IPS-NIHi7 (cell line): ENCODE measurements at regions not wholly inside any gene's neighbourhood (a gene's known extent, or its start where the extent isn't known, plus 50 kb on each side); places are given as distances from the start of the nearest gene placed in this dataset.

Experiments used
- DNase-seq: peaks from one replicate; pipeline ENCODE4 v3.0.0; 2012; ENCODE audit warnings: mixed read lengths; ENCODE audit errors: extremely low spot score

DNA sequence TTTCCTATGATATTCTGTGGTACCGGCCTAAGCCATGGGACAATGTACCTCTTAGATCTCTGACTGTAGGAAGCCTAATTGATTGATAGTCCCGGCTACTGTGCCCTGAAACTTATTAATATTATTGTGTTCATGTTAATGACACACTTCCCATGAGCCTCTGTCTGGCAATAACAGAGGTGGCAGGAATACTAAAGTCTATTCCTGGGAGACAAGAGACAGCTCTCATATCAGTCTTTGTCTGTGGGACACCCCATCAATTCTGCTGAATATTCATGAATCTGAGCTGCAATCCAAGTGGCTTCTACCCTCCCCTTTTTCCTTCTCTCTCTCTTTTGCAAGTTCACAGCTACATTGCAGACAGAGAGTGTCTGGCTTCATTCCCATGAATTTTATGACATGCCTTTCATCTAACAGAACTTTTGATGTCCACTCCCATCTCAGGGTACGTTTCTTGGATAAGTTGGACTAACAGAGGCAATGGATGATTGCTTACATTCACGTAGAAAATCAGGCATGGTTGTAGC, 907.5 kb downstream of the ZPLD1 start:
- DNase-seq, result no peak

DNA sequence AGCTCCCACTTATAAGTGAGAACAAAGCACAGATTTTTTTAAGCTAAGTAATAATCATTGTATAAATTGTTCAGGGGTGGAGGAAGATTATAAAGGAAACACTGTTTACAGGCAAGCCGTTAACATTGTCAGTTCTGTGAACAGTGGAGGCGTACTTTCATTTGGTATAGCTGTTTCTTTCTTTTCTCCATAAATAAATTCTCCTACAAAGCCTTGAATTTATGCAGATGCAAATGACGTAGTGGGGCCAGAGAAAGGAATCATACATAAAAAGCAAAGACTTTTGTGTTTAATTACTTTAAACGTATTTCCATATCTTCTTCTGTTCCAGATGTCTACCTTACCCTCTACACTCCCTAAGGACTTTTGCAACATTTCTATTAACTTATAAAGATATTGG, 914.9 kb downstream of the ZPLD1 start:
- no peak for DNase-seq

DNA sequence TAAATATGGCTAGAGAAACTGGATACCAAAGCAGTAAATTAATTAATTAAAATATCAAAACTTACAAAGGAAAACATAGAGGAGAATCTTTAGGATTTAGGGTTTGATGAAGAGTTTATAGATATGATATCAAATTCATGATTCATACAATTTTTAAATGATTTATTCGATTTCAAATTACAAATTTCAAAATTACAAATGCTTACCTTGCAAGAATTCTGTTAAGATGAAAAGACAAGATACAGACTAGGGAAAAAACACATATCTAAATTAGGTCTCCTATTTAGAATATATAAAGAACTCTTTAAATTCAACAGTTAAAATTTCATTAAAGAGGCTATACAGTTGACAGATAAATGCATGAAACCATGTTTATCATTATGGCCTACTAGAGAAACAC, 930.7 kb downstream of the ZPLD1 start:
- no peak for DNase-seq

DNA sequence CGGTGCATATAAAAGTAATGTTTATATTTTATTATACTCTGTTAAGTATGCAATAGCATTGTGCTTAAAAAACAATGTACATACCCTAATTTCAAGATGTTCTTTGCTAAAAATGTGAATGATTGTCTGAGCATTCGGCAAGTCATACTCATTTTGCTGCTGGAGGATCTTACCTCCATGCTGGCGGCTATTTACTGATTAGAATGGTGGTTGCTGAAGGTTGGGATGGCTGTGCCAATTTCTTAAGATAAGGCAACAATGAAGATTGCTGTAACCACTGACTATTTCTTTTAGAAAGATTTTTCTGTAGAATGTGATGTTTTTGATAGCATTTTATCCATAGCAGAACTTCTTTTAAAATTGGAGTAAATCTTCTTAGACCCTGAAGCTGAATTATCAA, 932.7 kb downstream of the ZPLD1 start:
- no peak for DNase-seq

DNA sequence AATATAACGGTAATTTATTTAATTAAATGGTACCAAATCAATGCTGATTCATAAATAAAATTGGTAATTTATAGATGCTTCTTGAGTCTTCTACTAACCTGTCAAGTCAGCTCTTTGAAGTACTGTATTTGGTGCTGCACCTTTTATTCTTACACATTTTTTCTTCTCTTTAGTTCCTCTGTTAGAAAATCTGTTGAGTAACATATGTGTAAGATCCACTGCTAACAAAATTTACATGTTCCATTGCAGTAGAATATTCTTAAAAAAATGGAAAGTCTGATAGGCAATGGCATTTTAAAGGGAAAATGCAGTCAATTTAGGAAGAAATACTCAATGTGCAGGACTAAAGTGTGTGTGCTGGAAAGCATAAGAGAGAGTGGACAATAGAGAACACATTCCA, 936.6 kb downstream of the ZPLD1 start:
- DNase-seq, result no peak

DNA sequence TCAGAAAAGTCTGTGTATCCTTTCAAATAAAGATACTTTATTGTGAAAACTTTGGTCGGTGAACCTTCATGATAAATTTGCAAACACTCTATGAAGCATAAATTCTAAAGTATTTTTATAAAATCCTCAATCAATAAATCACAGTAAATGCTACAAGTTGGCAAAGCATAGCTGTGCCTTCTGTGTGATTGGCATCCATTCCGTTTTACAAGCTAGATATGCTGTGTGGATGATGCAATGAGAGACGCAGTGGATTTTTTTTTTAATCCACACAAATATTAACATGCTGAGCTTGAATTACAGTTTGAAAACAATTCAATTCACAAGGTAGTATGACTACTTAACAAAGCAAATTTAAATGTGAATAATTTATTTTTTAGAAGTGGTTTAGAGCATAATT, 937.2 kb downstream of the ZPLD1 start:
- no peak for DNase-seq

DNA sequence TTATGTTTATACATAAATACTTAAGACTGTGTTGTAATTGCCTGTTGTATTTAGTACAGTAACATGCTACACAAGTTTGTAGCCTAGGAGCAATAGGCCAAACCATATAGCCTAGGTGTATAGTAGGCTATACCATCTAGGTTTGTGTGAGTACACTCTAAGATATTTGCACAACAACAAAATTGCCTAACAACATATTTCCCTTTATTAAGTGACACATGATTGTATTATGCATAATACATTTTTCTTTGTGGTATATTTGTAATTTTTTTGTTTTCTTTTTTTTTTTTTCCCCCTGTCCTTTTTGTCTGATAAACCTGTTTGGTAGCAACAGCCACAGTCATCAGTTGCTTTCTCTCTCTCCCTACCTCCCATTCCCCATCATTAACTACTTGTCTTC, 945.6 kb downstream of the ZPLD1 start:
- no peak for DNase-seq

DNA sequence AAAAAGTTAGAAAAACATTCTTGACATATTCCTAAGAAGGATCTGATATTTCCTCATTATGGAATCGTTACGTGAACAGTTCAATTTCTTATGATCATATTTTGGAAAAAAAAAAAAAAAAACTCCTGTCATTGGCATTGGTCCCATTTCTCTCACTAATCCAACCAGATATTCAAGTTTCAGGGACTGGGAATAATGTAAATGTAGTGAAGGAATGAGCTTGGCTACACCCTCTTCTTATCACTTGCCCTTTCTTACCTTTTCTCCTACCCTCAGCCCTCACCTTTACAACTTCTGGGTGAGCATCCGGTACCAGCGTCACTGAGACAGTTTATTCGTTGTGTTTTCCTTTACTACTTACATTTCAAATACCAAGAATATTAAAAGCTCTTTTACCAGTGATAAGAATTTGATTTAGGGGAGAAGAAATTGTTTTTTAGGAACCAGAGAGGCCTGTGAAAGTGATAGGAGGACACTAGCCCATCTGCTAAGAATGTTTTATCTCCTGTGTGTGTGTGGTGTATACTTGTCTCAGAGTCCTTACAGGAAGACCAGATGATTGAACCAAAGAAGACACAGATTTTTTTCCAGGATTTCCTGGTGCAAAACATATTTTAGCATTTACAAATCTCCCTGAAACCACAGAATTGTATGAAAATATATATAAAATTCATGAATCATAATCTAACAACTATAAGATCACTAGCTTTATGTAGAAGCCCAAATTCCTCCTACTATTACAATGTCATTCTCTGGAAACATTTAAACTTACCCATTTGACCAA, 946.7 kb downstream of the ZPLD1 start:
- no peak for DNase-seq

DNA sequence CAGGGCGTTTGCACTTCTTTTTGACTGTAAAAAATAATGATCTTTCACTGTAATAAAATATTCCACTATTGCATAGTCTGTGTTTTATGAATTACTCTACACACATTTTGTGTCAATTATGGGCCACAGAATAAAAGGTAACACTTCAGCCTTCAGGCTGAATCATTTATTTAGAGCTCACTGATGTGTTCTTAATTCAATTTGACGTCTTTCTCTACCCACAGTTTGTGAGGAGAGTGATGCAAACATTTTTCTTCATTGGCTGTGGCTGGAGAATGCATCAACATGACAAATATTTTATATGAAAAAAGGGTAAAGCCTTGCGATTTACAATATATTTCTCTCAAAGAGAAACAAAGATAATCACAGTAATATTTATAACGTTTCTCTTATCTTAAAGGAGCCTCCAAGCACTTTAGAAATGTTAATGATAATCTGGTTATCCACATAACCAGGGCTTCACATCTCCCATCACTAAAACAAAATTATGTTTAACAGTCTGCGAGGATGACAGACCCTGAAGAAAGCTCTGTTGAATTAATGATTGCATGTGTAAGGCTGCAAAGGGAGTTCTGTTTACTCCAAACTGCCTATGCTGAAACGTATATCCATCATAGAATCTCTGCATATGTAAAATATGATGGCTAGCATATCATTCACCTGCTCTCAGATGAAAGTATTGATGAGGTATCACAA, 951.3 kb downstream of the ZPLD1 start:
- no peak for DNase-seq

DNA sequence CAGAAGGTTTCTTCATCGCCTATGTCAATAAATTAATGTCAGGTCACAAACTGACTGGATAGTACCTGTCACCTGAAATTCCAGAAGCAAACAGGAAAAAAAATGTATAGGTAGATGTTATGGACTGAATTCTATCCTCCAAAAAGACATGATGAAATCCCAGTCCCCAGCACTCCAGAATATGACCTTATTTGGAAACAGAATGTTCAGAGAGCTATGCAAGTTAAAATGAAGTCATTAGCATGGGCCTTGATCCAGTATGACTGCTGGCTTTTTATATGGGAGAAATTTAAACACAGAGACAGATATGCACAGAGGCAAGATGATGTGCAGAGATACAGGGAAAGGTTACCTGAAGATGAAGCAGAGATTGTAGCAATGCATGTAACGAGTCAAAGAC, 953.4 kb downstream of the ZPLD1 start:
- DNase-seq, result no peak

DNA sequence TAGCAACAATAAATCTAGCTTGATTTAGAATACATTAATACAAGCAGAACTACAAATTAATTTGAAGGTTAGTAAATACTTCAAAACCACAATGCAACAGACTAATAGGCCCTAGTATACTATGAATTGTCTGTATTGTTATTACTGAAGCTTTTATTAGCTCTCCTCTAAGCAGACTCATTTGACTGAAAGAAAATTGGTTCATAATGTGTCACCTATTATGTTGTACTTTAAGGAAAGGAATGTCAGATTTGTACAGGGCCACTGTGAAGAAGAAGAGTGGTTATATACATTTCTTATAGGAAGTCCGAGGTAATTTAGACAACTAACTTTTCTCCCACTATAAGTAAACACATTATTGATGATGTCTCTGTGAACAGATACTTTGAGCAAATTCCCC, 954.5 kb downstream of the ZPLD1 start:
- no peak for DNase-seq

DNA sequence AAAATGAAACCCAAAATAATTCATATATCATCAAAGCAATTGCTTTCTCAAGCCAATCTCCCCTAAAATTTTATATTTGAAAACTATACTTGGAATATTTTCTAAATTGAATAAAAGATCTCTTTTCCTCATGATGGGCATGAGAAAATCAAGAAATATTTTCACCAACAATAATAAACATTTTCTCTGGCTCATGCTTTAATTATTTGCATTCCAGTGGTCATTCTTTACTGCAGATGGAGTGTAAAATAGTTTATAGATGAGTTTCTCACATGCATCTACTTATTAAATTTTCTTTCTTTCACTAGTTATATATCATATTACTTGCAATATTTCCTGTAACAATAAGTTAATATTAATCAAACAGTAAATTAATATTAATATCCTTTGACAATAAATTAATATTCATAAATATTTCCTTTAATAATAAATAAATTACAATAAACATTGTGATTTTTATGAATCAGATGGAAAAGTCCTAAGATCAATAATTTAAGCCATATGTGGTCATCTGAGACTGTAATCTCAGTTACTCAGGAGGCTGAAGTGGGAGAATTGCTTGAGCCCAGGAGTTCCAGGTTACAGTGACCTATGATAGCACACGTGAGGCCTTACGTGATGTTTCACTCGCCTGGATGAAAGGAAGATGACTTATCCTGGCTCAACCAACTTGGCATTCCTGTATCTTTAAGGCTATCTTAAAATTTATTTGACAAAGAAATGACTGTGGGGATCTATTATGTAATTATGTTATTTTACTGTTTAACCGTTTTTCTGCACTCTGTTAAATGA, 958.8 kb downstream of the ZPLD1 start:
- no peak for DNase-seq

DNA sequence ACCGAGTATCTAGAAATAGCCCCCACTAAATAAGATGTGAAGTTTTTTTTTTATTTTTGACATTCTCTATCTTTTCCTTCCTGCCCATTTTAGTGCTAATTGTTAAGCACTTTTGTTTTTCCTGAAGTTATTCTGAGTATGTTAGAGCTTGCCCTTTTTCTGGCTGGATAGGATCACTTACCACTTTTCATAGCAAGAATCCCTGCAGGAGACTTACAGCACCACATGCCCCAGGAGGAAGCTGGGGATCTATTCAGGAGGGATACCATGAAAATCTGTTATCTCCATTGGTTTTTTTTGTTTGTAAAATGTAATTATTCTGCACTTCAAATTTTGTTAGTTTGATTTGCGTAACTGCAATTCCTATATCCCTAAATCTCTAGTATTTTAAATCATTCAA, 968.4 kb downstream of the ZPLD1 start:
- DNase-seq, result peak; percentile 8

DNA sequence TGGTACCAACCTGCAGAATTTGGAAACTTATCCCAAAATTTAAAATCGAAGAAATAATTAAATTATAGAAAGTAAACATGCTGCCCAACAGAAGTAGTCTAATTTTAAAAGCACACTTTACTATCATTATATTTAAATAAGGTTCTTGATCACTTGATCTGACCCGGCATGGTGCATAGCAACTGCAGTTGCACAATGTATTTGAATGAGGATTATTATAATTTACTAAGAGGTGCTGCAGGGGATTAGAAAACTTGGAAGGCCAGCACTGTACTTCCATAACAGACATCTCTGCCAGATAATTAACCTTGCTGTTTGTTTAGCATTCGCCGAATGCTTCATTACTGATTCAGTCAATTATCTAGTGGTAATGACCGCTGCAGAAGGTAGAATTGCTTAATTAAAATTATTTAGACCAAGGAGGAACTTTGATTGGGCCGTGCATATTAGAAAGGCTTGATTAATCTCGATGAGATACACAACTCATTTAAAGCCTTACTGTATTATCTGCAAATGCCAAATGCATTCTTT, 971.6 kb downstream of the ZPLD1 start:
- no peak for DNase-seq

DNA sequence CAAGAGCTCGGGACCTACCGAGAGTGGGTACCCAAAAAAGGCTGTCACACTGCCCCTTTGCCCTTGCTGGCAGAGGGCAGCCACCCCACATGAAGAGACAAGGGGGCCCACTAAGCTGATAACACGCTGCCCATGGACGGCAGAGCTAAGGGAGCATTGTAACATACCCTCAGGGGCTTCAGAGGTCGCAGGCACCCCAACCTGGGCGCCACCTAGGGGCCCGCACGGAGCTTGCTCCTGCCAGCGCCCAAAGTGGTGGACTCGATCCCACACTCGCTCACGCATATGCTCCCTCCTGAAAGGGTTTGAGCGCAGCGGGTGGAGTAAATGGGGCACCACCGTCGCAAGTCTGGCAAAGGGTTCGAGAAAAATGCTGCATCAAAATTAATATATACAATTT, 975.4 kb downstream of the ZPLD1 start:
- peak; percentile 53 for DNase-seq

DNA sequence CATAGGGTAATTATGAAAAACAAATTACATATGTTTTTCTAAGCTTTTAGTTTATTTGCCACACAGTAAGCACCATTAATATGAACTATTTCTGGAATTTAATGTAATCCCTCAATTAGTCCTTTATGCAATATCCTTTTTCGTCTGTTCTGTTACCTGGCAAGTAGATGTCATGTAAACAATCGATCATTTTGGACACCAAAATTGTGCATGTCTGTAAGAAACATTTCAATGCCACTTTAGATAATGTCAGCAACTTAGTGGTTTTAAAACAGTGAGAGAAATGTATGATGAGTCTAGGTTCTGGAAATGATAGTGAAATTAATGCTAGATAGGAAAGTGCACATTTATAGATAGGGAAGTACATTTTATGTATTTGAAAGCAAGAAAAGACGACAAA, 986.6 kb downstream of the ZPLD1 start:
- DNase-seq, result no peak

DNA sequence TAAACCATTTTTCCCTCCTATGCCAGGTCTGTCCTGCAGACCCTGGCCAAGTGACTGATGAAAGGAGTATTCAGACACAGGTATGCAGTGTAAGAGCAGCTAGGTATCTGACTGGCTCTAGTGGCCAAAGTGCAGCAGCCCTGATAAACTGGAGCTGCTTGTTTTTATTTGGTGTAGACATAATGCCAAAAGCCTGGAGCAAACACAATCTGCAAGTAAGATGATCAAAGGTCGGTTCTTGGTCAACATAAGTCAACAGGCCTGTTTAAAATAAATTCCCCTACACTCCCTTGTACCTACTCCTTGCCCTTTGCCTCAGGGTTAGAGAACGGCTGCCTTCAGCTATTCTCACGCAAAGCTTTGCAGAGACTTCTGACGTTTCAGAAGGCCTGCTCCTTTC, 1003.1 kb downstream of the ZPLD1 start:
- no peak for DNase-seq

DNA sequence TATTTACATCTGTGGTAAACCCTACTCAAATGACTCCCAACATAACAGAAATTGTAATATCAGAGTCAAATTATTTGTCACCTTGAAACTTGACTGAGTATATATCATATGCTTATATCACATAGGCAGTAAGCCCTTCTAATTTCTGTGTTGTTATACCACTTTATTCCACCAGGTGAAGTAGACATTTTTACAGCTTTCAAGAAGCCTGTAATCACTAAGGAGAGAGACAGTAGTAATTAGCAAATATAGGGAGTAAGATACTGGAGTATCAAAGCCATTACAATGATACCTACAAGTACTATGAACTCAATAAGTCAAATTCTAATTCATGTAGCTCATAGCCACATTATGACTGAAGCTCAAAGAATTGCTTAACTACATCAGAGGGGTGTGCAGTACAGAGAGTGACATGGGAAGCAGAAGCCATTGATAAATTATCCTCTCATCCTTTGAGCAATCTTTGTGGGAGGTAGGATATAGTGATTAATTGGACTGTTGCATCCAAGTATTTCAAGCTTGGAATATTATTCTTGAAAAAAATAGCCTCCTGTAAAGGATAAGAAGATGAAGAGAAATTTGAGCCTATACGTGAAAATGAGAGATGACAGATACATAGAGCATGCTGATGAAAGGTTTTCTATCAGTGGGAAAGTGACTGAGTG, 1005.9 kb downstream of the ZPLD1 start:
- DNase-seq, result peak; percentile 12

DNA sequence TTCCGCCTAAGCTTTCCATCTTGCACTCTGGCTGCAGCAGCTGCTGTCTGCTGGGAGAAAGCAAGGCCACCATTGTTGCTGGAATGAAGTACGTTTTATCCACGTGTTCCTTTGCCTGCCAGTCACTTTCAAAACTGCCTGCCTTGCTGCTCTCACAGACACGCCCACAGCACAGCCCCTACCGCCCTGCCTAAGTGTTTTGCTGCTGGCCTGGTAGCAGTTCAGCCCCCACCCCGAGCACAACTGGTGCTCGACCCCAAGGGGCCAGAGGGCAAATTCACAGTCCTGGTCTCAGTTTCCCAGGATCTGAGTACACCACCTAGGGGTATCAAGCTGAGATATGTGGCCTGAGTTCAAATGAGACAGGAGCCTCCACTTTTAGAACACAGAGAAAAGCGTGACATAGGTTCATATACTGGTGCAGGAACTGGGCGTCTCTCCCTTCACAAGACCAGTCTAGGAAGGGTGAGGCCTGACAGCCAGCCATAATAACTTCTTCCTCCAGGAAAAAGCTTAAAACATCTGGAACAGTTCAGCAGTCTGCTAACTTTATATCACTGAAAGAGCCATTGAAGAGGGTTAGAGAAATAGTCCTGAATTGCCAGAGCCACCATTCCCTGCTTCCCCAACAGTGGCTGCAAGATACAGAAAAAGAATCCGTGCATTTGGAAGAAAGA, 1012.3 kb downstream of the ZPLD1 start:
- DNase-seq, result no peak

DNA sequence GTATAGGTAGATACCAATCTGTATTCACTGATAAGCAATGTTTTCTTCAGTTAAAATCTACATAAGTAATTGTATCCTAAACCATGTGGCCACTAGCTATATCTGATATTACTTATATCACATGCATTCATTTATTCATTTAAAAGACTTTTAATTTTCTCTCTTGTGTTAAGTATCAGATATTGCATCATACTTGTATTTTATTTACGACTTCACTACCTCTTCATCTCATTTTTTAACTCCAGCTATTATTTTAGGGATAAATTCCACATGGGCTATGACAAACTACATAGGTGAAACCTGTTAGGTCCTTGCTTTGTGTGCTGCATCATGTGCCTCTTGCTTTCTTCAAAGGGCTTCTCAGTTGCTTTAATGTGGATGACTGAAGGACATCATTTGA, 1018.3 kb downstream of the ZPLD1 start:
- no peak for DNase-seq

DNA sequence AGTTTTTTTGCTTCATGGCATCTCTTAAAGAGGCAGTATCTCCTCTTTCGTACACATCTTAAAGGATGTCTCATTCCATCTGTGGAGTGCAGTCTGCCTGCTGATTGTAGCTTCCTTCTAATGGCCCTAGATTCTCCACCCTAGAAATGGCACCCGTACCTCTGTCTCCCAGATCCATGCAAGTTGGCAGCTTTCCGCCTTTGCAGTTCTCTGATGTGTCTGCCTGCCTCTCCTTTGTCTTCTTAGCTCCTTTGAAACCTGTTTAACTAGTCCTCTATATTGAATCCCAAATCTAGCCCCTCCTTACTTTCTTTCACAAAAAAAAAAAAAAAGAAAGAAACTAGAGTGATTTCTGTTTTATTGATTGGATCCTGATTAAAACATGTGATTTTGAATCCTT, 1025.0 kb downstream of the ZPLD1 start:
- peak; percentile 17 for DNase-seq
